ENCODE measurements at regions not wholly inside any gene's neighbourhood (a gene's known extent, or its start where the extent isn't known, plus 50 kb on each side); places are given as distances from the start of the nearest gene placed in this dataset.
A peak's percentile ranks its signal among the peaks of the same experiment; 100 is the strongest.

DNA sequence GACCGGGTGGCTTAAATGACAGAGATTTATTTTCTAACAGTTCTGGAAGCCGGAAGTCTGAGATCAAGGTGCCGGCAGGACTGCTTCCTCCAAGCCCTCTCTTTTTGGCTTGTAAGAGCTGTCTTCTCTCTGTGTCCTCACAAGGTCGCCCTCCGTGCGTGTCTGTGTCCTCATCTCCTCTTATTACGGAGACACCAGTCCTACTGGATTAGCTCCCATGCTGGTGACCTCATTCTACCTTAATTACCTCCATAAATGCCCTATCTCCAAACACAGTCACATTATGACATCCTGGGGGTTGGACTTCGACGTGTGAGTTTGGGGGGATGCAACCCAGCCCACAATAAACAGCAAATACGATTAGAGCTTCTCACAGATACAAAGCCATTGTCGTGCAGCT lies 161.5 kb downstream of the FOXL1 start:
- TF ChIP-seq, protein P1, sequence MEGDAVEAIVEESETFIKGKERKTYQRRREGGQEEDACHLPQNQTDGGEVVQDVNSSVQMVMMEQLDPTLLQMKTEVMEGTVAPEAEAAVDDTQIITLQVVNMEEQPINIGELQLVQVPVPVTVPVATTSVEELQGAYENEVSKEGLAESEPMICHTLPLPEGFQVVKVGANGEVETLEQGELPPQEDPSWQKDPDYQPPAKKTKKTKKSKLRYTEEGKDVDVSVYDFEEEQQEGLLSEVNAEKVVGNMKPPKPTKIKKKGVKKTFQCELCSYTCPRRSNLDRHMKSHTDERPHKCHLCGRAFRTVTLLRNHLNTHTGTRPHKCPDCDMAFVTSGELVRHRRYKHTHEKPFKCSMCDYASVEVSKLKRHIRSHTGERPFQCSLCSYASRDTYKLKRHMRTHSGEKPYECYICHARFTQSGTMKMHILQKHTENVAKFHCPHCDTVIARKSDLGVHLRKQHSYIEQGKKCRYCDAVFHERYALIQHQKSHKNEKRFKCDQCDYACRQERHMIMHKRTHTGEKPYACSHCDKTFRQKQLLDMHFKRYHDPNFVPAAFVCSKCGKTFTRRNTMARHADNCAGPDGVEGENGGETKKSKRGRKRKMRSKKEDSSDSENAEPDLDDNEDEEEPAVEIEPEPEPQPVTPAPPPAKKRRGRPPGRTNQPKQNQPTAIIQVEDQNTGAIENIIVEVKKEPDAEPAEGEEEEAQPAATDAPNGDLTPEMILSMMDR (IDR thresholded peaks at IDR 0.05; ENCODE audit: insufficient read depth, low read length, severe bottlenecking) = no peak
- no peak for FAIRE-seq
- no peaks in the 10 kb centered on the region for H3K27me3 ChIP-seq (ENCODE audit: control insufficient read depth, insufficient read depth, low read length)

DNA sequence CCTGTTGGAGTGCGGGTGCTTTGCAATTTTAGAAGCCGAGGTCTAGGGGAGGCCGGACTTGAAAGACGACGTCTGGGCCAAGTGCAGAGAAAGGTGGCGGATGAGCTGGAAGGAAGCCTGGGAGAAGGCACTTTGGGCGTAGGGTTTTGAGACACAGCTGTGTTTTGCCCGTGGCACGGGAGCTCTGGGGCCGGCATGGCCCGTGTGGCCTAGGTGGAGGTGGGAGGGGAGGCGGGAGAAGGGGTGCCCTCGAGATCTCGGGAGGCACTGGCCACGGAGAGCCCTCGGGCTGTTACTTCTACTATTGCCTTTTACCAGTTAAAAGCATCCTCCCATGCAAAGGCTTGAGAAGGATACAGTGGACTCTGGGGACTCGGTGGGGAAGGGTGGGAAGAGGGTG lies 161.9 kb downstream of the FOXL1 start:
- TF ChIP-seq, protein P1 (IDR thresholded peaks at IDR 0.05; ENCODE audit: insufficient read depth, low read length, severe bottlenecking) = no peak
- no peak for DNase-seq (ENCODE audit: low read depth)
- FAIRE-seq = no peak
- Histone ChIP-seq H3K27me3 (ENCODE audit: control insufficient read depth, insufficient read depth, low read length) (no peaks in the 10 kb centered on the region), H3K4me3 (ENCODE audit: low read depth, low read length) (no peak overlapping the region), H3K36me3 (ENCODE audit: control insufficient read depth, insufficient read depth, low read length) (no peaks in the 10 kb centered on the region)

More for the DNA sequence above, 161.5 kb downstream of the FOXL1 start:
- Histone ChIP-seq H3K4me3 (ENCODE audit: low read depth, low read length) (no peak overlapping the region), H3K36me3 (ENCODE audit: control insufficient read depth, insufficient read depth, low read length) (no peaks in the 10 kb centered on the region)
- no peak for DNase-seq (ENCODE audit: low read depth)

DNA sequence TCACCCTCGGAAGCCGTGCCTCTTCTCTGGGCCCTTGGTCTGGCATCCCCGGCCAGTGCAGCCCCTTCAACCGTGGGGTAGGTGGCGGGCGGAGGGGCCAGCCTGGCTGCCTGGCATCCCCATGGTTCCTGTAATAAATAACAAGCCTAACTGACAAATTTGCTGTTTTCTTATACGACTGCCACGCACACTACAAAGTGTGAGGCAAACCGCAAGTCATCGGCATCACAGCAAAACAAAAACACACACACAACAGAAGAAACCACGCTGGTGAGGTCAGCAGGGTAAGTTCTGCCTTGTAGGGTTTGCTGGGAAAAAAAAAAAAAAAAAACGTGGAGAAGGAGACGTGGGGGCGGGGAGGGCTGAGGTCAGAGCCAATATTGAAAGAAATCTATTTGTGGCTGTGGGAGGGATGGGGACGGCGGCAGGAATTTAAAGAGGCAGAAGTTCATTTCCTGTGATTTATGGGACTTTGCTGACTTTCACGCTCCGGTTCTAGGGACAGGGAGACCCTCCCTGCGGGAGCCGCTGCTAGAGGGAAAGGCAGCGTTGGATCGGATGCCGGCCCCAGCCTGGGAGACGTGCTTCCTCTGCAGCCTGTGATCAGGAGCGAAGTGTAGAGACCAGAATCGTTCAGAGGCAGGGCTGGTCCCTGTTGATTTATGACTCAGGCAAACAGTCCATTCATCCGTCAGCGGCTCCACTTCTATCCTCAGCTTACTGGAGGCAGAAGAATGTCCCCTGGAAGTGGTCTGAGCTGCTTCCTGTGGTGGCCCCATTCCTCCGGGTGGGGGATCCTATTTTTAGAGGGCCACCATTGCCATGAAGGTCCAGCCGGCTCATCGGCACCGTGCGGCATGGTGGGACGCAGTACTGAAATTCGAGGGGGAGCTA lies 162.8 kb downstream of the FOXL1 start:
- no peak for FAIRE-seq
- DNase-seq (ENCODE audit: low read depth) = peak; percentile 62
- no peaks in the 10 kb centered on the region for H3K36me3 ChIP-seq (ENCODE audit: control insufficient read depth, insufficient read depth, low read length)
- TF ChIP-seq, protein P1 (IDR thresholded peaks at IDR 0.05; ENCODE audit: insufficient read depth, low read length, severe bottlenecking) = no peak
- no peak overlapping the region for H3K4me3 ChIP-seq (ENCODE audit: low read depth, low read length)
- no peaks in the 10 kb centered on the region for H3K27me3 ChIP-seq (ENCODE audit: control insufficient read depth, insufficient read depth, low read length)

DNA sequence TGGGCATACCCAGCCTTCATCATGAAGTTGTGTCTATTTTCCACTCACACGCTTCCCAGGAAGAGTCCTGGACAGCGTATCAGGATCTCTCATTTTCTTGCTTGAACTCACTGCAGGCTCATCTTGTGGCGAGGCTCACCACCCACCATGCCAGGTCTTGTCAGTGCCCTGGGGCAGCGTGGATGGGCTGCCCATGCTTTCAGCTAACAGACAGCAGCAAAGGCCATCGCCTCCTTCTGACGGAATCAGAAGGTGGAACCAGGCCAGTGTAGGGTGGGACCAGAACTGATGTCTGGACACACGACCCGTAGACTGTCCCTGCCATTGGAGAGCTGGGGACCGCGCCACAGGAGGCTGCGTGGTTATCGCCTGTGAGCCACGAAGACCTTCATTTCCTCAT lies 169.4 kb downstream of the FOXL1 start:
- no peak for DNase-seq (ENCODE audit: low read depth)

DNA sequence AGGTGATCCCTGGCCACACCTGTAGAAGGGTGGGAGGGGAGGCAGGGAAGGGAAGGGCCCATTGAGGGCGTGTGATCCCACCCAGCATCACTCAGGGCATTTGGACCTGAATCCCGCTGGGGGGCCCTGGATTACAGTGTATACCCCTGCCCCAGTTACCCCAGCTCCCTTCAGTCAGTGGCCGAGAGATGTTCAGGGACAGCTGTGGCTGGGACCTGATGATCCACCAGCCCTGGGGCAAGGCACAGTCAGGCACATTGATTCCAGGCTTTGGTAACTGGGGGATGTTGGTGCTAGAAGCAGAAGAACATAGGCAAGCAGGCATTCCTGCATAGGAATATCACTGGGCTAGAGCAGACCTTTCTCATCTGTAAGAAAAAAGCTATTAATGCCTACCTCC lies 170.3 kb downstream of the FOXL1 start:
- TF ChIP-seq, protein P1 (IDR thresholded peaks at IDR 0.05; ENCODE audit: insufficient read depth, low read length, severe bottlenecking) = no peak
- H3K4me3 ChIP-seq (ENCODE audit: low read depth, low read length) = no peak overlapping the region
- FAIRE-seq = no peak
- no peak for DNase-seq (ENCODE audit: low read depth)
- H3K36me3 ChIP-seq (ENCODE audit: control insufficient read depth, insufficient read depth, low read length) = no peaks in the 10 kb centered on the region
- no peaks in the 10 kb centered on the region for H3K27me3 ChIP-seq (ENCODE audit: control insufficient read depth, insufficient read depth, low read length)

More for the DNA sequence above, 169.4 kb downstream of the FOXL1 start:
- TF ChIP-seq, protein P1 (IDR thresholded peaks at IDR 0.05; ENCODE audit: insufficient read depth, low read length, severe bottlenecking) = no peak
- no peaks in the 10 kb centered on the region for H3K27me3 ChIP-seq (ENCODE audit: control insufficient read depth, insufficient read depth, low read length)
- no peak overlapping the region for H3K4me3 ChIP-seq (ENCODE audit: low read depth, low read length)
- H3K36me3 ChIP-seq (ENCODE audit: control insufficient read depth, insufficient read depth, low read length) = no peaks in the 10 kb centered on the region
- FAIRE-seq = no peak

All from bronchial epithelial cell (primary cell).